ENCODE measurements at regions not wholly inside any gene's neighbourhood (a gene's known extent, or its start where the extent isn't known, plus 50 kb on each side); places are given as distances from the start of the nearest gene placed in this dataset.

GRCh38 chrX:138897621-138898492, 186.3 kb upstream of the FGF13 start:
- POLR2A ChIA-PET (ENCODE audit: partially characterized antibody) = no interaction called here
- Histone ChIP-seq H4K91ac (replicated peaks; ENCODE audit: insufficient read length, low read length) (no peak overlapping the region), H3K23ac (ENCODE audit: insufficient read length) (no peak overlapping the region), H3K23me2 (ENCODE audit: low read depth, low read length) (no peaks in the 10 kb centered on the region), H3K4me1 (replicated peaks in 1 of 4; ENCODE audit: control insufficient read depth in 3 of 4, insufficient read depth in 4 of 4, low read length in 3 of 4) (no peaks in the 10 kb centered on the region), H3K56ac (replicated peaks; ENCODE audit: insufficient read length, low read depth, low read length) (no peak overlapping the region), H4K8ac (ENCODE audit: extremely low read depth, insufficient read depth, low read length) (no peak overlapping the region), H3K4ac (replicated peaks; ENCODE audit: insufficient read length, low read depth, low read length) (no peak overlapping the region), H2AFZ (ENCODE audit: low read length) (no peak overlapping the region), H4K20me1 (replicated peaks in 1 of 2; ENCODE audit: control insufficient read depth in 1 of 2, insufficient read depth in 2 of 2, low read length in 2 of 2) (no peaks in the 10 kb centered on the region), H3K4me2 (ENCODE audit: insufficient read depth in 1 of 2, low read depth in 2 of 2, low read length in 2 of 2) (no peak overlapping the region), H3K27ac (ENCODE audit: low read depth, low read length) (no peak overlapping the region), H3K9me3 (ENCODE audit: insufficient read depth in 2 of 2, low read depth in 1 of 2, low read length in 1 of 2) (no peaks in the 10 kb centered on the region), H3K9ac (replicated peaks in 1 of 4; ENCODE audit: extremely low read depth in 1 of 4, low read depth in 3 of 4, low read length in 3 of 4) (no peak overlapping the region), H3K36me3 (ENCODE audit: control insufficient read depth in 2 of 4, insufficient read depth in 4 of 4, low read length in 3 of 4) (no peaks in the 10 kb centered on the region), H2BK12ac (ENCODE audit: low read depth, low read length) (no peak overlapping the region), H3K14ac (ENCODE audit: insufficient read length) (no peak overlapping the region), H2BK20ac (ENCODE audit: low read length) (no peak overlapping the region), H2BK120ac (replicated peaks; ENCODE audit: low read depth, low read length) (no peak overlapping the region), H3K4me3 (ENCODE audit: extremely low read depth in 1 of 4, insufficient read depth in 2 of 4, low read depth in 3 of 4, low read length in 4 of 4) (no peak overlapping the region), H4K5ac (ENCODE audit: insufficient read length, low read depth, low read length) (no peak overlapping the region), H2BK5ac (ENCODE audit: low read depth, low read length) (no peak overlapping the region), H2AK5ac (ENCODE audit: low read depth, low read length) (no peak overlapping the region), H2BK15ac (ENCODE audit: low read length) (no peak overlapping the region), H3K27me3 (replicated peaks in 1 of 4; ENCODE audit: control insufficient read depth in 3 of 4, extremely low read depth in 1 of 4, insufficient read depth in 3 of 4, low read length in 3 of 4) (no peaks in the 10 kb centered on the region), H3K79me1 (ENCODE audit: low read depth, low read length) (no peaks in the 10 kb centered on the region), H3K79me2 (ENCODE audit: control insufficient read depth in 1 of 2, insufficient read depth in 2 of 2, low read length in 2 of 2) (no peaks in the 10 kb centered on the region), H3K18ac (ENCODE audit: extremely low read depth, low read length) (no peak overlapping the region)
- DNase-seq (ENCODE audit: low read depth in 1 of 2, low spot score in 2 of 2) (no peak), FAIRE-seq (peak; percentile 42)
- WGBS, 2 experiments (ENCODE audit: extremely low coverage in 1 of 2, insufficient coverage in 1 of 2, insufficient read length in 1 of 2, insufficient replicate concordance in 2 of 2, low coverage in 1 of 2, low lambda C conversion rate in 2 of 2, missing lambda C conversion rate in 1 of 2) = 90% methylated on average over 6 of the region's 6 CpGs; no CpG with 5 or more reads in 1 of the 2 experiments
- CTCF ChIA-PET (ENCODE audit: partially characterized antibody) = interaction anchor here (0.6 kb wide), 1 partner anchor 28 kb away, joined by 3 read pairs; no protein-coding TSS in a partner anchor
- TF ChIP-seq KDM5A (IDR thresholded peaks at IDR 0.05; ENCODE audit: low read length) (no peak), ASH2L (IDR thresholded peaks at IDR 0.05; ENCODE audit: low read length) (no peak), ATF3 (IDR thresholded peaks at IDR 0.05; ENCODE audit: insufficient read depth, low read depth, low read length) (no peak), BRCA1 (IDR thresholded peaks at IDR 0.05; ENCODE audit: low read depth, low read length) (no peak), RXRA (IDR thresholded peaks at IDR 0.05; ENCODE audit: insufficient read depth, low read depth, low read length) (no peak), JUN (IDR thresholded peaks at IDR 0.05; ENCODE audit: low read depth, low read length) (no peak), JUND (IDR thresholded peaks at IDR 0.05; ENCODE audit: low read length) (no peak), CHD1 (IDR thresholded peaks at IDR 0.05; ENCODE audit: low read depth, low read length) (no peak), RAD21 (IDR thresholded peaks at IDR 0.05 in 1 of 2, conservative IDR thresholded peaks at IDR 0.05 in 1 of 2; ENCODE audit: low read depth in 2 of 2, low read length in 2 of 2) (no peak), RFX5 (IDR thresholded peaks at IDR 0.05; ENCODE audit: borderline replicate concordance, low read depth, low read length) (no peak)
